Glutamatergic neuron (in vitro differentiated cells): ENCODE measurements at regions not wholly inside any gene's neighbourhood (a gene's known extent, or its start where the extent isn't known, plus 50 kb on each side); places are given as distances from the start of the nearest gene placed in this dataset.
A peak's percentile ranks its signal among the peaks of the same experiment; 100 is the strongest.

Experiments used
- DNase-seq: peaks from one replicate; pipeline ENCODE4 v3.0.0; 2022
- H3K27ac Mint-ChIP-seq: one replicate; pipeline ENCODE4 v1.8.0; 2020; ENCODE audit warnings: mild to moderate bottlenecking, mixed read lengths, inconsistent platforms; ENCODE audit not compliant: unreplicated experiment
- H3K27me3 Mint-ChIP-seq: one replicate; pipeline ENCODE4 v1.8.0; 2020; ENCODE audit warnings: mild to moderate bottlenecking, moderate library complexity, mixed read lengths, inconsistent platforms; ENCODE audit not compliant: unreplicated experiment
- H3K36me3 Mint-ChIP-seq: one replicate; pipeline ENCODE4 v1.8.0; 2020; ENCODE audit warnings: mild to moderate bottlenecking, mixed read lengths, inconsistent platforms; ENCODE audit not compliant: unreplicated experiment
- H3K4me1 Mint-ChIP-seq: one replicate; pipeline ENCODE4 v1.8.0; 2020; ENCODE audit warnings: mild to moderate bottlenecking, low read depth, mixed read lengths, inconsistent platforms; ENCODE audit not compliant: unreplicated experiment
- H3K4me3 Mint-ChIP-seq: one replicate; pipeline ENCODE4 v1.8.0; 2020; ENCODE audit warnings: mild to moderate bottlenecking, mixed read lengths, inconsistent platforms; ENCODE audit not compliant: unreplicated experiment
- H3K9me3 Mint-ChIP-seq: one replicate; pipeline ENCODE4 v1.8.0; 2020; ENCODE audit warnings: mild to moderate bottlenecking, moderate library complexity, mixed read lengths, inconsistent platforms; ENCODE audit not compliant: unreplicated experiment
- CTCF ChIP-seq: fragments of 200-600 bp; sonication (generic); IDR thresholded peaks from one replicate; pipeline ENCODE4 v1.5.0; 2021; ENCODE audit not compliant: partially characterized antibody, unreplicated experiment

DNA sequence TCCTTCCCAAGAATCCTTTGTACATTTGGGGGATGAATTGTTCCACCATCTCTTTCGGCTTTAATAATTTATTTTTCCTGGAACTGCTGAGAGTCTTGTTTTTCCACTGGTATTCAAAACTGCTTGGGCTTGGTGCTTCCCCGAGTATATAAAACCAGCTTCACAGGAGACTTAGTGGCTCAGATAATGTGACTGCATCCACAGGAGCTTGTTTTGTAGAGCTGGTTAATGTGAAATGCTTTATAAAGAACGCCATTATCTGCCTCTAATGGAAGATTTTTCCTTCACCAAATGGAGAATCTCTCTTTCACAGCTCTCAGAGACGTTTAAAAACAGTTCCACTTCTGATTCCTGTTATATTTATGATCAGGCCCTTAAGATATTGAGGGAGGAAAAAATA is 935.5 kb downstream of the RAB28 start:
- Mint-ChIP-seq H3K4me1 (peaks cover 11% of the 10 kb centered on the region), H3K36me3 (no peaks in the 10 kb centered on the region), H3K9me3 (no peaks in the 10 kb centered on the region), H3K27me3 (peaks cover 5% of the 10 kb centered on the region), H3K4me3 (no peak overlapping the region), H3K27ac (no peak overlapping the region)
- DNase-seq, result no peak
- no peak for TF ChIP-seq CTCF

DNA sequence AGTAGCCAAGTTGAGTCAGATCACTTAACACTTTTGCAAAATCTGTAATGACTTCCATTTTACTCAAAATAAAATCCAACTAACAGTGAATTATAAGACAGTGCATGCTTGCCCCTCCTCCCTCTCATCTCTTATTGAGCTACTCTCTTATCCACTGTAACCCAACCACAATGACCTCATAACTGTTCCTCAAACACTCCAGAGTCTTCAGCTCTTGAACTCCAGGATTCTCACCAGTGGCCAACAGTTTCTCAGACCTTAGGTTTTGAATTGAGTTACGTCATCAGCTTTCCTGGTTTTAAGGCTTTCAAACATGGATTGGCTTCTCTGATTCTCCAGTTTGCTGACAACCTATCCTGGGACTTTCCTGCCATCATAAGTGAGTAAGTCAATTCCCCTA is 938.3 kb downstream of the RAB28 start:
- Mint-ChIP-seq H3K4me3 (no peak overlapping the region), H3K4me1 (peaks cover 11% of the 10 kb centered on the region), H3K9me3 (no peaks in the 10 kb centered on the region), H3K36me3 (no peaks in the 10 kb centered on the region), H3K27ac (no peak overlapping the region), H3K27me3 (peaks cover 5% of the 10 kb centered on the region)
- DNase-seq, result no peak
- TF ChIP-seq CTCF, result no peak

DNA sequence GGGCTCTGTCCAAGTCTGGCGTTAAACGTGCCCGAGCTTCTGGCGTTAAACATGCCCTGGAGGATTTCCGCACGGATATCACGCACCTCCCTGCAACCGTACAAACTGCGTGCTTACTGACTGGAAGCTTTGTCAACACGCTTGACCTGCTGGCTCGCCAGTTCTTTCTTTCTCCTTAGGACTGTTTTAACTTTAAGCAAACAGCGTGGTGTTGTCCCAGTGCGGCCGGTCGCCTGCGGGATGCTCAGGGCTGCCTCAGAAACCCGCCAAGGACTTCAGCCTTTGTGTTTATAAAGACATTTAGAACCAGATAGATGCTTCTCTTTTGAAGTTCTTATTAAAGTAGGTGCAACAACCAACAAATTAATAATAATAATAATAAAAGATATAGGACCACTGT is 946.0 kb downstream of the RAB28 start:
- Mint-ChIP-seq H3K36me3 (no peaks in the 10 kb centered on the region), H3K27ac (no peak overlapping the region), H3K27me3 (no peaks in the 10 kb centered on the region), H3K4me1 (no peaks in the 10 kb centered on the region), H3K9me3 (no peaks in the 10 kb centered on the region), H3K4me3 (no peak overlapping the region)
- TF ChIP-seq CTCF, result no peak
- DNase-seq, result no peak

- no peak overlapping the region for H3K4me3 Mint-ChIP-seq
- H3K27me3 Mint-ChIP-seq, result no peaks in the 10 kb centered on the region
- no peak for TF ChIP-seq CTCF
- H3K4me1 Mint-ChIP-seq, result no peaks in the 10 kb centered on the region
- H3K36me3 Mint-ChIP-seq, result no peaks in the 10 kb centered on the region
- H3K9me3 Mint-ChIP-seq, result no peaks in the 10 kb centered on the region
- no peak for DNase-seq
- H3K27ac Mint-ChIP-seq, result no peak overlapping the region
These were observed 949.5 kb downstream of the RAB28 start for GRCh38 chr4:12534684-12535083.

- DNase-seq, result no peak
- no peak overlapping the region for H3K4me3 Mint-ChIP-seq
- H3K9me3 Mint-ChIP-seq, result peaks cover 1% of the 10 kb centered on the region
- TF ChIP-seq CTCF, result no peak
- peaks cover 5% of the 10 kb centered on the region for H3K27me3 Mint-ChIP-seq
- H3K27ac Mint-ChIP-seq, result peak overlapping the region; percentile 63
- H3K4me1 Mint-ChIP-seq, result peaks cover 15% of the 10 kb centered on the region
- H3K36me3 Mint-ChIP-seq, result peaks cover 1% of the 10 kb centered on the region
These were observed 964.7 kb downstream of the RAB28 start for GRCh38 chr4:12519426-12519825.
